HFF-Myc (cell line): ENCODE measurements at regions not wholly inside any gene's neighbourhood (a gene's known extent, or its start where the extent isn't known, plus 50 kb on each side); places are given as distances from the start of the nearest gene placed in this dataset.

ENCODE experiments used
- DNase-seq: peaks from one replicate; pipeline ENCODE4 v3.0.0-alpha.2; 2011; ENCODE audit warnings: low read depth; ENCODE audit errors: extremely low read depth
- H3K4me3 ChIP-seq: replicated peaks from 2 replicates; pipeline ENCODE4 v1.5.1; 2011; ENCODE audit warnings: low read depth, mild to moderate bottlenecking, control low read depth, low read length
- TF ChIP-seq, protein P1 (sequence below): IDR thresholded peaks from 2 replicates; pipeline ENCODE4 v1.5.1; 2012; ENCODE audit warnings: mild to moderate bottlenecking, low read depth, low read length, control low read depth; ENCODE audit errors: missing control alignments

DNA sequence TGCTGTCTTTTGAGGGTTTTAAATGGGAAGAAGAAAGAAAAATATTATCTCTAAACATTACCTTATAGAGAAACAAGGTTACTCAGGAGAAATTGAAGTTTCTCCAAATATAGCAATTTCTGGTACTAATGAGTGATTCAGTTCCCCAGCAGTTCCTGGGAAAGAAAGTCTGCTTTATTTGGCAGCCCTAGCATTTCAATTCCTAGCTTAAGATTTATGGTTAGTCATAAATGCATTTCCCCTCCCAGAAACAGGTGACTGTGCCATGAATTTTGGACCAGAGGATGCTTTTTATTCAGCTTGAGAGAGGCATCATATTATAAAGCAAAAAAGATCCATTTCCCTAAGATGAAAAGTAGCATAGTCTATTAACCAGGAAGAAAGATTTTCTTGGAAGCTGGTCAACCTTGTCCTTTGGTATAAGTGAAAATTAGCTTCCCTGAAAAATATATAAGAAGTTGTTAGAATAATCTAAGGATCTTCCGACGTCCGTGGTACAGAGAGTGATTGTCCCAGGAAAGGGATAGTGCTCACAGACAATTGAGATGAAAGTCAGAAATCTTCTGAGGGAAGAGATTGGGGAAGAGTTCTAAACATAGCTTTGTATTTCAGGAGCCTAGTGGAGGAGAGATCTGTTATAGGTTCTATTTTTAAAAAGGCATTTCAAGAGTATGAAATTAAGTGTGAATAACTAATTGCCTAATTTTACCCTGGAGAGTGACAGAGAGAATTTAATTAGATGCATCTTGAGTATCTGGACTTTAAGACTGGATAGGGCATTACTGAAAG lies 164.9 kb downstream of the ESM1 start:
- TF ChIP-seq, protein P1, sequence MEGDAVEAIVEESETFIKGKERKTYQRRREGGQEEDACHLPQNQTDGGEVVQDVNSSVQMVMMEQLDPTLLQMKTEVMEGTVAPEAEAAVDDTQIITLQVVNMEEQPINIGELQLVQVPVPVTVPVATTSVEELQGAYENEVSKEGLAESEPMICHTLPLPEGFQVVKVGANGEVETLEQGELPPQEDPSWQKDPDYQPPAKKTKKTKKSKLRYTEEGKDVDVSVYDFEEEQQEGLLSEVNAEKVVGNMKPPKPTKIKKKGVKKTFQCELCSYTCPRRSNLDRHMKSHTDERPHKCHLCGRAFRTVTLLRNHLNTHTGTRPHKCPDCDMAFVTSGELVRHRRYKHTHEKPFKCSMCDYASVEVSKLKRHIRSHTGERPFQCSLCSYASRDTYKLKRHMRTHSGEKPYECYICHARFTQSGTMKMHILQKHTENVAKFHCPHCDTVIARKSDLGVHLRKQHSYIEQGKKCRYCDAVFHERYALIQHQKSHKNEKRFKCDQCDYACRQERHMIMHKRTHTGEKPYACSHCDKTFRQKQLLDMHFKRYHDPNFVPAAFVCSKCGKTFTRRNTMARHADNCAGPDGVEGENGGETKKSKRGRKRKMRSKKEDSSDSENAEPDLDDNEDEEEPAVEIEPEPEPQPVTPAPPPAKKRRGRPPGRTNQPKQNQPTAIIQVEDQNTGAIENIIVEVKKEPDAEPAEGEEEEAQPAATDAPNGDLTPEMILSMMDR: no peak
- DNase-seq: no peak
- H3K4me3 ChIP-seq: no peak overlapping the region

DNA sequence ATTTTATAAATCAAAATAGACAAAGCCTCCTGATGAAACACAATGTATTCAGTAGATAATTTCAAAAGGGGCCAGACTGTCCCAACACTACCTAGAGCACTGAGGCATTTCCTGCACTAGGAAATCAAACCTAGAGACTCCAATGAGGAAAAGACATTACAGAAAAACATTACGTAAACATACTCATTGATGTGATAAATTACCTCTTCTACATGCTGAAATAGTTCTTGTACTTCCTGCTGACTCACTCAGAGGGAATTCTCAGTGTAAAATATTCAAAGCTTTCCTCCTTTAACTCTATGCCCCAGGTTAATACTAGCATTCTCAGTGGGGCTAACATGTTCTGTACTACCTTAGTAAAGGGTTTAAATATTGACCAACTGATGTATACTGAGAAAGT lies 178.0 kb downstream of the ESM1 start:
- TF ChIP-seq, protein P1: no peak
- DNase-seq: no peak
- H3K4me3 ChIP-seq: no peak overlapping the region

DNA sequence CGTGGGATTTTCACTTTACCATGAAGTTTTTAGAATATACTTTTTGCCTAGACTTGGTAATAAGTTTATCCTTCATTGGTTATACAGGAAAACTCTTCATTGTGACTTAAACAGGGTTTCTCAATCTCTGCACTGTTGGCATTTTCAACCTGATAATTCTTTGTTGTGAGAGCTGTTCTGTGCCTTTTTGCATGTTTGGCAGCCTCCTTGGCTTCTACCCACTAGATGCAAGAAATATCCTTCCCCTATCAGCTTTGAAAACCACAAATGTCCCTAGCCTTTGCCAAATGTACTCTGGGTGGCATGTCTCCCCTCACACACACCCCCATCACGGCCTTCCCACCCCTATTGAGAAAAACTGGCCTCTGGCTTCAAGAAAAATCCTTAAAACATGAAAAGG lies 180.9 kb downstream of the ESM1 start:
- TF ChIP-seq, protein P1: no peak
- no peak overlapping the region for H3K4me3 ChIP-seq
- no peak for DNase-seq

DNA sequence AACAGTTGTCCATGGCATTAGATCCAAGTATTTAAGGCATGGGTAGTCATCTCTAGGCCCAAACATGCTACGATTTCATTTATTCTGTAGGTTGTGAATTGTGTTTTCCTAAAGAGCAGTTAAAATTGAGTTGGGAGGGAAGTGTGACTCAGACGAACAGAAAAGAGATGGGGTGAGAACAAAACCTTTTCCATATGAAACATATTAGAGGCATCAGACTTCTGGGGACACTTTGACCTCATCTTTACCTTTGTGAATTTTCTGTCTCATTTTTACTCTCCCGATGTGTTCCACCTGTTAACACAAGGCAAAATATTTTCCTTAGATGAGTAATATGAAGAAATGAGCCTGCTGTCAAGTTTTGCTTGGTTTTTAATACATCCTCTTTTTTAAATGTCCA lies 181.3 kb downstream of the ESM1 start:
- TF ChIP-seq, protein P1: no peak
- no peak for DNase-seq
- H3K4me3 ChIP-seq: no peak overlapping the region

DNA sequence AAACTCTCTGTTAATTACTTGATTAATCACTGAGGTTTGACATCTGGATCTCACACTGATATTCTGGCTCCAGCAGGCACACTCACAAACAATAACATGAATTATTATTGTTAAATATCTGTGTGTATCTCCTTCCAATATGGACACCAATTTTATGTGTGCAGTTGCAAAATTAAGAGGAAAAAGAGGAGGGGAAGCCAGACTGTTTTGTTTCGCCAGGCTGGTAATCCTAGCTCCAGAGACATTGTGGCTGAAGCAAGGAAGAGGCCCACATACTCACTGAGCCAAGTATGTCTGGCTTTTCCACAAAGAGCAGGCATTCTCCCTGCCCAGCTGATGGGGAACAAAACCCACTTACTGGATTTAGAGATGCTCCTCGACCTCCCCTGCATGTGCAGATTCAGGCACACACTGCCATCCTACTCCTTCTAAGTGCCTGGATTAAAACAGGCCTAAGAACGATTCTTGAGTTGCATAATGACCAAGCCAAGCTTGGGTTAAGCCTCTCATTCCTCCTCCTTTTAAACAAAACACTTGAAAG lies 181.9 kb downstream of the ESM1 start:
- no peak for DNase-seq
- TF ChIP-seq, protein P1: no peak
- no peak overlapping the region for H3K4me3 ChIP-seq

DNA sequence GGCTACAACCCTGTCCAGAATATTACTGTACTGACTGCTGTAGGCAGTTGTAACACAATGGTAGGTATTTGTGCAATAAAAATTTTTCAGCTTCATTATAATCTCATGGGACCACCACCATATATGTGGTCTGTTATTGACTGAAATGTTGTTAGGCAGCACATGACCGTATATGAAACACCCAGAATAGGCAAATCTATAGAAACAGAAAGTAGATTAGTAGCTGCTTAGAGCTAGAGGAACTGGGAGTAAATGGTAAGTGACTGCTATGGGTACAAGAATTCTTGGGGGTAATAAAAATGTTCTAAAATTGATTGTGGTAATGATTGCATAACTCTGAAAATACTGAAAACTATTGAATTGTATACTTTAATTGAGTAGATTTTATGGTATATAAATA lies 185.7 kb downstream of the ESM1 start:
- no peak for DNase-seq
- TF ChIP-seq, protein P1: no peak
- H3K4me3 ChIP-seq: no peak overlapping the region
